Peyer's patch (tissue), 4 donors: ENCODE measurements at regions not wholly inside any gene's neighbourhood (a gene's known extent, or its start where the extent isn't known, plus 50 kb on each side); places are given as distances from the start of the nearest gene placed in this dataset.

Experiments used
- CTCF ChIP-seq, 6 experiments: fragments of 450-650 bp in 4 of 6; fragments of 200-600 bp in 2 of 6; sonication (generic) in 1 of 6; IDR thresholded peaks; one replicate each; pipeline ENCODE4 v1.5.1; 2017 to 2019; ENCODE audit warnings: antibody characterized with exemption in 6 of 6, mild to moderate bottlenecking in 3 of 6, moderate library complexity in 1 of 6
- POLR2A ChIP-seq, 2 donors: fragments of 450-650 bp; IDR thresholded peaks; one replicate each; pipeline ENCODE4 v1.5.1; 2017; ENCODE audit warnings: antibody characterized with exemption in 2 of 2, mild to moderate bottlenecking in 2 of 2, moderate library complexity in 2 of 2

GRCh38 chr7:68783684-68784083 is 814.6 kb upstream of the AUTS2 start:
- TF ChIP-seq CTCF (IDR thresholded peaks at IDR 0.05) = no peak
- no peak for TF ChIP-seq POLR2A (IDR thresholded peaks at IDR 0.05)
